ENCODE measurements at regions not wholly inside any gene's neighbourhood (a gene's known extent, or its start where the extent isn't known, plus 50 kb on each side); places are given as distances from the start of the nearest gene placed in this dataset.

GRCh38 chr13:27713767-27714166 lies 78.5 kb upstream of the GSX1 start:
- H3K9me3 Mint-ChIP-seq (ENCODE audit: low read depth): no peaks in the 10 kb centered on the region
- H3K4me1 Mint-ChIP-seq: no peaks in the 10 kb centered on the region
- H3K27me3 Mint-ChIP-seq: no peaks in the 10 kb centered on the region
- ATAC-seq (no peak), DNase-seq (no peak)
- H3K27ac Mint-ChIP-seq: no peak overlapping the region
- CTCF ChIA-PET: interaction anchor here (0.6 to 1.1 kb wide), 2 partner anchors 17 to 208 kb away, joined by 3 read pairs; no protein-coding TSS in a partner anchor
- POLR2A ChIA-PET: interaction anchor here (0.6 kb wide), 1 partner anchor 68 kb away, joined by 5 read pairs; no protein-coding TSS in a partner anchor
- H3K4me3 Mint-ChIP-seq: no peak overlapping the region
- H3K36me3 Mint-ChIP-seq (ENCODE audit: low read depth): no peaks in the 10 kb centered on the region
- intact Hi-C loops (cut with DNase I, micrococcal nuclease): loop anchor here (2.0 to 10.0 kb wide), 2 partner anchors 159 to 181 kb away; no protein-coding TSS in a partner anchor

GRCh38 chr13:27721681-27722080 lies 70.6 kb upstream of the GSX1 start:
- Mint-ChIP-seq H3K36me3 (ENCODE audit: low read depth) (no peaks in the 10 kb centered on the region), H3K4me1 (no peaks in the 10 kb centered on the region), H3K4me3 (no peak overlapping the region), H3K27me3 (no peaks in the 10 kb centered on the region), H3K9me3 (ENCODE audit: low read depth) (no peaks in the 10 kb centered on the region), H3K27ac (no peak overlapping the region)
- no peak for DNase-seq
- intact Hi-C loops (cut with DNase I, micrococcal nuclease): no loop called here
- ATAC-seq: no peak
- POLR2A ChIA-PET: no interaction called here
- CTCF ChIA-PET: no interaction called here

GRCh38 chr13:27728271-27728670 lies 64.0 kb upstream of the GSX1 start:
- ChIA-PET CTCF (interaction anchor here (0.6 kb wide), 1 partner anchor 56 kb away, joined by 3 read pairs; no protein-coding TSS in a partner anchor), POLR2A (no interaction called here)
- Mint-ChIP-seq H3K27ac (no peak overlapping the region), H3K36me3 (ENCODE audit: low read depth) (no peaks in the 10 kb centered on the region), H3K4me1 (peaks cover 21% of the 10 kb centered on the region), H3K27me3 (no peaks in the 10 kb centered on the region), H3K9me3 (ENCODE audit: low read depth) (no peaks in the 10 kb centered on the region), H3K4me3 (no peak overlapping the region)
- intact Hi-C loops (cut with DNase I, micrococcal nuclease): no loop called here
- DNase-seq: no peak
- no peak for ATAC-seq

- ChIA-PET CTCF (interaction anchor here (0.6 to 0.7 kb wide), 2 partner anchors 16 to 927 kb away, joined by 3 to 4 read pairs; no protein-coding TSS in a partner anchor), POLR2A (no interaction called here)
- peaks cover 2% of the 10 kb centered on the region for H3K27me3 Mint-ChIP-seq
- H3K9me3 Mint-ChIP-seq (ENCODE audit: low read depth): peaks cover 2% of the 10 kb centered on the region
- no peak overlapping the region for H3K4me3 Mint-ChIP-seq
- no peak for ATAC-seq
- H3K36me3 Mint-ChIP-seq (ENCODE audit: low read depth): no peaks in the 10 kb centered on the region
- no peak overlapping the region for H3K27ac Mint-ChIP-seq
- H3K4me1 Mint-ChIP-seq: peaks cover 21% of the 10 kb centered on the region
- intact Hi-C loops (cut with DNase I, micrococcal nuclease): no loop called here
- no peak for DNase-seq
Observed at GRCh38 chr13:27730191-27730590, 62.1 kb upstream of the GSX1 start.
